Neural crest cell (in vitro differentiated cells): ENCODE measurements at regions not wholly inside any gene's neighbourhood (a gene's known extent, or its start where the extent isn't known, plus 50 kb on each side); places are given as distances from the start of the nearest gene placed in this dataset.

Experiments
- DNase-seq: peaks from one replicate; pipeline ENCODE4 v3.0.0; 2021; ENCODE audit warnings: low read depth, mixed read lengths, low spot score
- H3K27ac Mint-ChIP-seq: one replicate; pipeline ENCODE4 v1.8.0; 2021; ENCODE audit warnings: mild to moderate bottlenecking, mixed read lengths; ENCODE audit not compliant: unreplicated experiment
- H3K27me3 Mint-ChIP-seq: 2 replicates; pipeline ENCODE4 v1.8.0; 2021; ENCODE audit warnings: low read depth, mild to moderate bottlenecking, mixed read lengths
- H3K36me3 Mint-ChIP-seq: 2 replicates; pipeline ENCODE4 v1.8.0; 2021; ENCODE audit warnings: low read depth, mild to moderate bottlenecking, mixed read lengths
- H3K4me1 Mint-ChIP-seq: 2 replicates; pipeline ENCODE4 v1.8.0; 2021; ENCODE audit warnings: mixed read lengths
- H3K4me3 Mint-ChIP-seq: one replicate; pipeline ENCODE4 v1.8.0; 2021; ENCODE audit warnings: mild to moderate bottlenecking, mixed read lengths
- H3K9me3 Mint-ChIP-seq: 2 replicates; pipeline ENCODE4 v1.8.0; 2021; ENCODE audit warnings: mixed read lengths
- CTCF ChIP-seq: fragments of 200-600 bp; sonication (generic); conservative IDR thresholded peaks from 2 replicates; pipeline ENCODE4 v1.5.0; 2021; ENCODE audit warnings: antibody characterized with exemption, mild to moderate bottlenecking

- Mint-ChIP-seq H3K27me3 (peaks cover 31% of the 10 kb centered on the region), H3K27ac (no peak overlapping the region), H3K9me3 (no peaks in the 10 kb centered on the region), H3K4me1 (peaks cover 7% of the 10 kb centered on the region), H3K4me3 (no peak overlapping the region), H3K36me3 (no peaks in the 10 kb centered on the region)
- TF ChIP-seq CTCF, result no peak
- no peak for DNase-seq
These were observed 50.5 kb upstream of the HSPA12A start for GRCh38 chr10:116792817-116793216.

GRCh38 chr10:116796469-116796868 is 52.8 kb upstream of the ENO4 start:
- Mint-ChIP-seq H3K4me3 (no peak overlapping the region), H3K9me3 (no peaks in the 10 kb centered on the region), H3K36me3 (no peaks in the 10 kb centered on the region), H3K27me3 (peaks cover 43% of the 10 kb centered on the region), H3K4me1 (no peaks in the 10 kb centered on the region), H3K27ac (no peak overlapping the region)
- DNase-seq, result no peak
- no peak for TF ChIP-seq CTCF

DNA sequence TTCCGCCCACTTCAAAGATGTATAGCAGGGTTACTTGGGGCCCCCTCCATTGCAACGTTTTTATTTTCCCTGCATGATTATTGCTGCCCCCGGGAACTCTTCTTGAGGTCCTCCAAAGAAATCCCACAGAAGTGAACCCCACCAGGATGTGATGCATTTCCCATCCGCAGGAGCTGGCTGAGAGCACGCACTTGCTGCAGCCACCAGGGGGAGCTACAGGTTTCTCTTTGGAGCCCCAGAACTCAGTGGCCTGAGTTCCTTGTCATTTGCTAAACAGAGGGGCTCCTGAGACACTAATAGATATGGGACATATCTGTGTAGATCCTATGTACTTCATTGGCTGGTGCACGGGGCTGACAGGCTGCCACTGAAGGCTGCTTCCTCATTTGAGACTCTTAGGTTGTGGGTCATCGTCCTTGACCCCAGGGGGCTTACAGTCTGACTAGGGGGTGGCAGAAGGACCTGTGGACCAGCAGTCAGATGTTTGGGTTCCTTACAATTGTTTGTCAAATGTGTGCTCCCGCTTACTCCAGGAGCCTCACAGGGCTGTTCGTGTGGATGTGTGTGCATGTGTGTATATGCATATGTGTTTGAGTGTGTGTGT is 52.3 kb upstream of the ENO4 start:
- Mint-ChIP-seq H3K36me3 (no peaks in the 10 kb centered on the region), H3K9me3 (no peaks in the 10 kb centered on the region), H3K27ac (no peak overlapping the region), H3K4me1 (no peaks in the 10 kb centered on the region), H3K4me3 (no peak overlapping the region), H3K27me3 (peaks cover 47% of the 10 kb centered on the region)
- TF ChIP-seq CTCF, result peak; percentile 96
- peak; percentile 92 for DNase-seq

DNA sequence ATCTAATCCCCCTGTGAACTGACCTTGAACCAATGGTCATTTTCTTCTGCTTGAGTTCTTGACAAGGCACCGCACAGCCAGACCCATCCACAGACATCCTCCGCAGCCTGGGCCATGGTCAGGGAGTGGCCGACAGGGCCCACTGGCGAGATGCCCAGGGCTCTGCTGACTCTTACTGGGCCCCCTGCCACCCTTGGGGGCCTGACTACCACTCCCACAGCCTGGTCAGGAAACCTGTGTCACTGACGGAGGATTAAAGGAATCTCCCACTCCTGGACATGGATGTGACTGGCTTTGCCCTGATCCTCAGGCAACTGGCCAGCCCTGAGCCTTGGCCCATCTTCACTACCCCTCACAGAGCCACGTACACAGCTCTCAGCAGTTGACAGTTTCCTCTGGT is 50.4 kb upstream of the ENO4 start:
- Mint-ChIP-seq H3K9me3 (no peaks in the 10 kb centered on the region), H3K4me3 (no peak overlapping the region), H3K36me3 (no peaks in the 10 kb centered on the region), H3K27ac (no peak overlapping the region), H3K27me3 (peaks cover 40% of the 10 kb centered on the region), H3K4me1 (peaks cover 17% of the 10 kb centered on the region)
- no peak for DNase-seq
- TF ChIP-seq CTCF, result no peak
